Heart left ventricle (tissue), 16 donors: ENCODE measurements at regions not wholly inside any gene's neighbourhood (a gene's known extent, or its start where the extent isn't known, plus 50 kb on each side); places are given as distances from the start of the nearest gene placed in this dataset.

Source experiments
- ATAC-seq, 4 donors: fragments of 200-7000 bp; cut with Tn5 transposase; one replicate each; pipeline ENCODE4 v1.9.1; 2020 to 2022; ENCODE audit warnings: moderate library complexity in 4 of 4, mild to moderate bottlenecking in 3 of 4, moderate number of reproducible peaks in 1 of 4
- DNase-seq, 5 donors: peaks; one replicate each; pipeline ENCODE4 v3.0.0-alpha.2; 2020
- H3K27ac ChIP-seq, 12 donors: fragments of 200-600 bp; sonication (generic) in 4 of 12; one replicate each; pipeline versions ENCODE4 v1.5.0 to v1.8.0; 2016 to 2022; ENCODE audit warnings: mild to moderate bottlenecking in 2 of 12
- H3K27me3 ChIP-seq, 9 donors: fragments of 200-600 bp; sonication (generic) in 2 of 9; one replicate each; pipeline versions ENCODE4 v1.5.1 to v1.8.0; 2016 to 2022; ENCODE audit warnings: mild to moderate bottlenecking in 3 of 9
- H3K36me3 ChIP-seq, 9 donors: fragments of 200-600 bp; sonication (generic) in 2 of 9; one replicate each; pipeline versions ENCODE4 v1.5.0 to v1.8.0; 2018 to 2022; ENCODE audit warnings: mild to moderate bottlenecking in 2 of 9
- H3K4me1 ChIP-seq, 12 donors: fragments of 200-600 bp; sonication (generic) in 4 of 12; one replicate each; pipeline versions ENCODE4 v1.5.0 to v1.8.0; 2016 to 2022; ENCODE audit warnings: mild to moderate bottlenecking in 3 of 12
- H3K4me3 ChIP-seq, 12 donors: fragments of 200-600 bp; sonication (generic) in 4 of 12; one replicate each; pipeline versions ENCODE4 v1.5.0 to v1.8.0; 2017 to 2022; ENCODE audit warnings: mild to moderate bottlenecking in 9 of 12, moderate library complexity in 4 of 12
- H3K9me3 ChIP-seq, 12 donors: fragments of 200-600 bp; sonication (generic) in 4 of 12; one replicate each; pipeline versions ENCODE4 v1.5.0 to v1.8.0; 2016 to 2022; ENCODE audit warnings: mild to moderate bottlenecking in 1 of 12
- POLR2A ChIP-seq, 2 donors: fragments of 450-650 bp; IDR thresholded peaks; one replicate each; pipeline ENCODE4 v1.6.1; 2017; ENCODE audit warnings: antibody characterized with exemption in 2 of 2, mild to moderate bottlenecking in 2 of 2, moderate library complexity in 2 of 2
- WGBS, 4 donors: extraction: QIAGEN DNeasy Blood & Tissue Kit in 2 of 4; methylation state at CpG; one replicate each; pipeline versions ENCODE4 v1.1.5 to v1.1.7; 2013 to 2018; 5-methylcytosine and 5-hydroxymethylcytosine counted together
- intact Hi-C, 10 donors: fragments of 100-400 bp; cut with DNase I; formaldehyde crosslinking; loops; one replicate each; pipeline versions ENCODE4 v1.11.1 to v1.14.2; 2022
- TF ChIP-seq, protein P1 (sequence below), 12 donors: fragments of 200-600 bp; sonication (generic) in 4 of 12; IDR thresholded peaks; one replicate each; pipeline versions ENCODE4 v1.5.0 to v1.8.0; 2018 to 2022; ENCODE audit warnings: antibody characterized with exemption in 12 of 12, mild to moderate bottlenecking in 5 of 12
- donor health status: ischemic (EF 13 %, LVEDD 7.1; RV severe dilation, severe dysfunction).
- donor health status: healthy with polysubstance abuse.
- donor health status: DM: no; HTN: yes; CAD: no.
- donor health status: DM: no; HTN: no; CAD: no.
- donor health status: ischemic (EF 25% LVEDD 6.9; RV normal size, moderate dysfunction).
- donor health status: ischemic (EF 25% LVEDD 5.7; RV mildly dilated, moderate dysfunction).
- donor health status: healthy.
- donor health status: DM: yes; HTN: yes; CAD: no.
- donor health status: ischemic (EF 35%, LVEDD 5.7; RV mildly dilated, moderate dysfunction).
- donor health status: nonischemic (EF 11% LVEDD 7.7; RV severe dilation, severe dysfunction).
- donor health status: DM: yes; HTN: yes; CAD: no.
- donor health status: PGD.
- donor health status: ischemic (EF 29% LVEDD 5.4; RV normal size, mild dysfunction).
- donor health status: nonischemic (EF 23%, LVEDD 6.1; RV moderate dilation, normal function).

DNA sequence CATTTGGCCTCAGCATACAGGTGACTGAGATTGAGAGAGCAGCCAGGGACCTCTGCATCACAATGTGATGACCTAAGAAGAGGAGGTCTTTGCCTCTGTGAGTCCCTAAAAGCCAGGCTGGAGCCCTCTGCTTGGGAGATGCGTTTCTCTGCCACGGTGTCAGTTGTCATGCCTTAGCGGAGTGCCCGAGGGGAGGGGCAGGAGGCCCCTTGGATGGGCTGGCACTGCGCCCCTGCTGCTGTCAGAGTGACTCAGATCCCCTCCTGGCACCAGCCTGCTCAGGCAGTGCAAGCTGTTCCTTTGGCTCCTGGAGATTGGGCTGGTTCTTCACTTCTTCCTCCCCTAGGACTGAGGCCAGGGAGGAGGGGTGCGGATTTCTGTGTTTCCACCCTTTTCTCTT lies 64.9 kb upstream of the KCNA5 start:
- H3K27me3 ChIP-seq: peaks cover 0 to 37% (median 6%) of the 10 kb centered on the region in 9 donors
- intact Hi-C loops: no loop called here
- H3K36me3 ChIP-seq: no peaks in the 10 kb centered on the region
- H3K4me3 ChIP-seq: no peak overlapping the region
- H3K4me1 ChIP-seq: peaks cover 0 to 3% (median 0%) of the 10 kb centered on the region in 12 donors
- H3K27ac ChIP-seq: no peak overlapping the region
- 36 to 51% (median 42%) methylated on average over 6 of the region's 6 CpGs for WGBS, 4 donors
- DNase-seq (peak in 1 of 5 donors; percentile 67), ATAC-seq (peak in 2 of 4 donors; percentile 18 to 59)
- H3K9me3 ChIP-seq: no peaks in the 10 kb centered on the region
- no peak for TF ChIP-seq POLR2A (IDR thresholded peaks at IDR 0.05)
- TF ChIP-seq, protein P1, sequence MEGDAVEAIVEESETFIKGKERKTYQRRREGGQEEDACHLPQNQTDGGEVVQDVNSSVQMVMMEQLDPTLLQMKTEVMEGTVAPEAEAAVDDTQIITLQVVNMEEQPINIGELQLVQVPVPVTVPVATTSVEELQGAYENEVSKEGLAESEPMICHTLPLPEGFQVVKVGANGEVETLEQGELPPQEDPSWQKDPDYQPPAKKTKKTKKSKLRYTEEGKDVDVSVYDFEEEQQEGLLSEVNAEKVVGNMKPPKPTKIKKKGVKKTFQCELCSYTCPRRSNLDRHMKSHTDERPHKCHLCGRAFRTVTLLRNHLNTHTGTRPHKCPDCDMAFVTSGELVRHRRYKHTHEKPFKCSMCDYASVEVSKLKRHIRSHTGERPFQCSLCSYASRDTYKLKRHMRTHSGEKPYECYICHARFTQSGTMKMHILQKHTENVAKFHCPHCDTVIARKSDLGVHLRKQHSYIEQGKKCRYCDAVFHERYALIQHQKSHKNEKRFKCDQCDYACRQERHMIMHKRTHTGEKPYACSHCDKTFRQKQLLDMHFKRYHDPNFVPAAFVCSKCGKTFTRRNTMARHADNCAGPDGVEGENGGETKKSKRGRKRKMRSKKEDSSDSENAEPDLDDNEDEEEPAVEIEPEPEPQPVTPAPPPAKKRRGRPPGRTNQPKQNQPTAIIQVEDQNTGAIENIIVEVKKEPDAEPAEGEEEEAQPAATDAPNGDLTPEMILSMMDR (IDR thresholded peaks at IDR 0.05): no peak

DNA sequence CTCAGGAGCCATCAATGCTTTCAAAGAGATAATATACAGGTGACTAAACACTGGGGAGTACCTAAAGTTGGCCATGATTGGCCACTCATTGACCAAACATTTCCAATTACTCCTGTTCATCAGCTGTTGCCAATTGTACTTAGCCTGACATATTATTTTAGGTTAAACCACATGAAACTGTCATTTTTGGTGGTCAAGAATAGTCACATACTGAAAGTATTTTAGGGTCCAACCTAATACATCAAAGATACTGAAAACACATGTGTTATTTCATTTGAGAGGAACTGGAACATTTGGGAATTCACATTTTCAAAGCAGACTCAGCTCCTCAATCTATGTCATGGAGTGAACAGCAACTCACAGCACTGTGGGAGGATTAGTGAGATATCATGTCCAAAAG lies 63.9 kb upstream of the KCNA5 start:
- H3K27ac ChIP-seq: no peak overlapping the region
- peaks cover 0 to 39% (median 8%) of the 10 kb centered on the region in 9 donors for H3K27me3 ChIP-seq
- H3K4me3 ChIP-seq: no peak overlapping the region
- intact Hi-C loops: no loop called here
- DNase-seq: no peak
- no peak for TF ChIP-seq POLR2A (IDR thresholded peaks at IDR 0.05)
- TF ChIP-seq, protein P1 (IDR thresholded peaks at IDR 0.05): no peak
- H3K9me3 ChIP-seq: no peaks in the 10 kb centered on the region
- no peak for ATAC-seq
- no peaks in the 10 kb centered on the region for H3K4me1 ChIP-seq
- no peaks in the 10 kb centered on the region for H3K36me3 ChIP-seq

DNA sequence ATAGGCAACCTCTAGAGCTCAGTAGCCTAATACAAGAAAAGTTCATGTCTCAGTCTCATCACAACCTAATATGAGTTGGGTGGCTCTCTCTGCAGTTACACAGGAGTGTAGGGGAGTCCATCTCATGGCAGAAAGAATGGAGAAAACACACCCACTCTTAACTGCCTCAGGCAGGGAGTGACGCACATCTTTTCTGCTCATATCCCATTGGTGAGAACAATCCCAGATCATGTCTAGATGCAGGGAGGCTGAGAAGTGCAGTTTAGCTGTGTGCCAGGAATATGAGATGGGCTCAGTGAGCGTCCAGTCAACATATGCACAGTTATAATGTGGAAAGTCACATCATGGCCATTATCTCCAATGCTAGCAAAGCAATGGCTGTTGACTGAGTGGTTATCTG lies 59.3 kb upstream of the KCNA5 start:
- intact Hi-C loops: no loop called here
- DNase-seq: no peak
- no peak overlapping the region for H3K4me3 ChIP-seq
- WGBS, 4 donors: 78 to 86% (median 83%) methylated on average over 2 of the region's 2 CpGs
- no peak overlapping the region for H3K27ac ChIP-seq
- TF ChIP-seq POLR2A (IDR thresholded peaks at IDR 0.05): no peak
- TF ChIP-seq, protein P1 (IDR thresholded peaks at IDR 0.05): no peak
- no peak for ATAC-seq
- H3K27me3 ChIP-seq: peaks cover 0 to 57% (median 5%) of the 10 kb centered on the region in 9 donors
- H3K9me3 ChIP-seq: no peaks in the 10 kb centered on the region
- H3K4me1 ChIP-seq: no peaks in the 10 kb centered on the region
- no peaks in the 10 kb centered on the region for H3K36me3 ChIP-seq

GRCh38 chr12:4984971-4985370 lies 58.7 kb upstream of the KCNA5 start:
- intact Hi-C loops: no loop called here
- no peak for ATAC-seq
- Histone ChIP-seq H3K9me3 (no peaks in the 10 kb centered on the region), H3K27ac (no peak overlapping the region), H3K4me3 (no peak overlapping the region), H3K4me1 (no peaks in the 10 kb centered on the region), H3K36me3 (no peaks in the 10 kb centered on the region), H3K27me3 (peaks cover 0 to 54% (median 5%) of the 10 kb centered on the region in 9 donors)
- DNase-seq: no peak
- 72 to 85% (median 80%) methylated on average over 7 of the region's 7 CpGs for WGBS, 4 donors
- TF ChIP-seq, protein P1 (IDR thresholded peaks at IDR 0.05): no peak
- TF ChIP-seq POLR2A (IDR thresholded peaks at IDR 0.05): no peak
